ENCODE measurements at regions not wholly inside any gene's neighbourhood (a gene's known extent, or its start where the extent isn't known, plus 50 kb on each side); places are given as distances from the start of the nearest gene placed in this dataset.
"Not testable (repeated sequence)": the region's sequence is repeated elsewhere in the genome, so short reads cannot be mapped to it uniquely, and the experiment has no call there.

- TF ChIP-seq CTCF, POLR2A (IDR thresholded peaks at IDR 0.05): not testable (repeated sequence)
Observed at GRCh38 chr5:20721286-20721685, 733.3 kb upstream of the CDH18 start.

Measured in testis (tissue), 2 donors.